GM18520 (cell line): ENCODE measurements at regions not wholly inside any gene's neighbourhood (a gene's known extent, or its start where the extent isn't known, plus 50 kb on each side); places are given as distances from the start of the nearest gene placed in this dataset.

Experiments used
- ATAC-seq: cut with Tn5 transposase; IDR thresholded peaks from one replicate; pipeline ENCODE4 v1.9.1; 2021; ENCODE audit not compliant: unreplicated experiment

DNA sequence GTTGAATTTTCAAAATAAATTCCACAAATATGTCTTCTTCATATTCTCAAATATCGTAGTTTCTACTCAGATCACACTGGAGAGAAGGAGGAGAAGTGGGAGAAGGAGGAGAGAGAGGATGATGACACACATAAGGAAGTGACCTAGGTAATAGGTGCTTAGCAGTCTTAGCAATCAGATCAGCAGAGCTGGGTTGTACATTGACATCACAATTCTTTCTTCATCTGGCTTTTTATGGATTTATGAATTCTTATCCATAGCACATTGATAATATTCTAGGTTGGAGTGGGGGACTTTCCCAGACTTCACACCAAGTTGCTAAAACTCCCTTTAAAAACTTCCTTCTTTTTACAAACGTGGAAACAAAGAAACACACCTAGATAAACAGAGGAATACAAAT is 86.9 kb downstream of the FGF9 start:
- no peak for ATAC-seq

DNA sequence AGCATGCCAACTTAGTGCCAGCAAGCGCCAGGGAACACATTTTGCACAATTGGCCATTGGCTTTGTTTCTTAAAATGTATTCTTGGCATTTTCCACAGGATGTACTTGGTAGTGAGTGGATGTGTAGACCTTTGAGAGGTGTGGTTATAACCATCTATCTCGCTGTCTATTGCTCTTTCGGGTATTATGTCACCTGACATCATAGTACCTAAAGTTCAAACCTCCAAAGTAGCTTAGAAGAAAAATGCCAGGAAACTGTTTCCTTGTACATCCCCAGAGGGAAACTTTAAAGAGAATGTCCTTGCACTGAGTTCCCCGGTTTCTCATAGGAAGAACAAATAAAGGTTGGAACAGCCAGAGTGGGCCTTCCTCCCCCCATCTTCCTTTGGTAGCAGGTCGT is 87.6 kb downstream of the FGF9 start:
- no peak for ATAC-seq

DNA sequence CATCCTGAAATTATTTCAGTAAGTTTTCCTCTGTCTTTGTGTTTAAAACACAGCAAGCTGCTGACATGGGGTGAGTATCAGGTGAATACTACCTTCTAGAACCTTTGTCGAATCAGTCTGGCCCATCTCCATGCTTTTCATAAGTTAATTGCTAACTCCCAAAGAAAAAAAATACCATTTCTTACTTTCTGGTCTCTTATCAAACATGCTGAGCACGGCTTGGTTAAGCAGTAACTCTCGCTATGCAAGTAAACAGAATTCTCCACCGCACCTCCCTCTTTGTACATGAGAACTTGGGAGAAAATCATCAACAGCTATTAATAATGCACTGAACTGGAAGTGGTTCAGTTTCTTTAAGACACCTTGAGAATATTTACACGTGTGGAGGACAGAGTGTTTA is 88.6 kb downstream of the FGF9 start:
- ATAC-seq = no peak

DNA sequence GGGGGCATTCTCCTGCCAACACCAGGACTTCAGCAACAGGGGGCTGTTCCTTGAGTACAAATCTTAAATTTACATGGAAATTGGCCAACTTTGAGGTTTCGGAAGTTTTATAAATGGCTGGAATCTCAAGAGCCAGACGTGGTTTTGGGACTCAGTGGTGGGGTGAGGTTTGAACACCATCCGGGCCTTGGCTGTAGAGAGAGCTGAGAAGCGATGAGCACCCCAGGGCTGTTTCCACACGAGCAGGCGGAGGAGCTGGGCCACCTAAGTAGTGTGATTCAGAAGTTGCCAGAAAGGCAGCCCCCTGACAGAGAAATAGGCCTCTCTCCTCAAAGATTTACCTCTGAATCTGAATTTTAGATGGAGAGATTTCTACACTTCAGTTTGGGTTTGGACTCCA is 89.0 kb downstream of the FGF9 start:
- no peak for ATAC-seq

DNA sequence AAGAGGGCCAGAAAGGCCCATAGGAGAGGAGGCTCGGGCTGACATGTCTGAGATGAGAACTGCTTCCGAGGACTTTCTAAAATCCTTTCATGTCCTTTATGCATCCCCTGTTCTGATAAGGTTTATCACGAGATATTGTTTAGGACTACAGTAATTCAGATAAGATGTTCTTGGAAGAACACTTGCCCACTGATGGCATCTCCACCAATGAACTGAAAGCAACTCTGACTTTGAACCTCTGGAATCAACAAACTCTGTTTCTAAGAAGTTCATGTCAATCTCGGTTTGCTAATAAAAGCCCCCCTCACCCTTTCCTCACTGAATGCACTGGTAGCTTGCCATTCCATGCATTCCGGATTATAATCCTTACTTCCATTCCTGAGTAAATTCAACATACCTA is 90.9 kb downstream of the FGF9 start:
- ATAC-seq = no peak

DNA sequence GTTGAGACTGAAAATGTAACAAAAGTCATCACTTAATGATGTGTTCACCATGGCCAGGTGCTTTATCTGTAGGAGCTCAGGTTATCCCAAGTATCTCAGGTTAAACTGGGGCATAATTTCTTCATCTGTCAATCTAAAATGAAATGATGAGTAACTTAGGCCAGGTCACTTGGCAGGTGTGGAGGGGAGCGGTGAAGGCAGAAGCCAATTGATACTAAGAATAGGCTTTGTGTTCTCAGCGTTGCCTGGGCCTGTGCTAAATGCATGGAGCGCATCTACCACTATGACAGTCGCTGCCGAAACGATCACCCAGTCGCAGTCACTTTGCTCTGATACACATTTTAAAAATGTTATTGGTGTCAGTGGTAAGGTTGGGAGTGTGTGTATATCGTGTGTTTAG is 91.6 kb downstream of the FGF9 start:
- ATAC-seq = no peak

DNA sequence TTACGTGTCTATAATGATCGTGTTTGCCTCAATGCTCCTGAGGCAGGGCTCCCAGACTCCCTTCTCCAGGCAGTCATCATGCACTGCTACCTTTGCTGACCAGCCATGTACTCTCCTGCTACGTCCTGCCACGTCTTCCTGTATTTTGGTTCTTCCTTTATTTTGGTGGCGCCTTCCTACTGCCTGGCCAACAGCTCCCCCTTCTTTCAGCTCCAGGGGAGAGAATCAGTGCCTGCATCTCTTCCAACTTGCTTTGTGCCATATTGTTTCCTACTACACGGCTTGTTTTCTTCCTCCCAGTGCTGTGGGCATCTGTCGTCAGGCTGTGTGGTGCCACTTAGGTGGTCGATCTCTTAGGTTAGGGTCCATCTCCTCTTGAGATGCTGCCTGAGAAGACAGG is 96.2 kb downstream of the FGF9 start:
- no peak for ATAC-seq

DNA sequence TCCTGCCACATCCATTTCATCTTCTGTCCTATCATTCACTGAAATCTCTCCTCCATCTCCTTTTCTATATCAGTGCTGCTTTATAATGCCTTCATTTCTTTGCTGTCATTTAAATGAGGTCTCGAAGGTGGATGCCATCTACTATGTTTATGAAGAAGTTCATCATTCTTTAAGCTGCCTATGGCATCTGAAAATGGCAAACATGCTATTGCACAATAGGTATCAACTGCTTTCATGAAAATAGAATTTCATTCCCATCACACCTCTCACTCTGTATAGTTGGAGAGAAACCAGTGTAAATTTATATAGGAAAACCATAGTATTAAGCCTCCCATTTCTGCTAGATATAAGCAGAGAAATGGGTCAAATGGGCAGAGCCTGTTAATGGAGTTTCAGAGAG is 100.2 kb downstream of the FGF9 start:
- ATAC-seq = no peak

DNA sequence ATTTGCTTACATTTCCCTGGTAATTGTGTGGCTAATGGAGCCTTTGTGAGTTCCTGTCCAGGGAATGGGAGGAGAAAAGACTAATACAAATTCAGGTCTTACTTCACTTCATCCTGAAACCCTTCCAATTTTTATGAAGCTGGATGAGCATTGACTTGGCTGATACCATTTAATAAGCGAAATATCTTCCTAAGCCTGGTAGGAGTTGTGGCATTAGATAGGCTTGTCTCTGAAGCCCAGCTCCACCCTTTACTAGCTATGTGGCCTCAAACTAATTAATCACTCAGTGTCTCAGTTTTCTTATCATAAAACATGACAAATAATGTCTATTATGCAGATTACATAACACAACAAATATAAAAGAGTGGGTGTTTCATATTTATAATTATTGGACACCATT is 106.3 kb downstream of the FGF9 start:
- no peak for ATAC-seq

DNA sequence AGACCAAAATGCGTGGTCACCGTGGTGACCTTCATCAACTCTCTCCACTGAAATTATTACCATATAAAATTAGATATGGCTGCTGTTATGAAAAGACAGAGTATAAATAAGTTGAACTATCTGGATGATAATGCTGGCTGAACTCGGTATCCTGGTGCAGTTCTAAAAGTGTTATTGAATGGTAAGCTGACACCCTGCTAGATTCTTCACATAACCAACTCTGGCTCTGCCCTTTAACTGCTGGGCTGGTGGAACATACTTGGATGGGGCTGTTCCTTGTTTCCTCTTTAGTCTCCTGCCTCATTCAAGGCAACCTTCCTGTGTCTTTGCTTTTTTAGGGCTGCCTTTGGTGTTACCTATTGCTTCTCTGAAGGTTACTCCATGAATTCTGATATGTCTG is 106.9 kb downstream of the FGF9 start:
- ATAC-seq = no peak

DNA sequence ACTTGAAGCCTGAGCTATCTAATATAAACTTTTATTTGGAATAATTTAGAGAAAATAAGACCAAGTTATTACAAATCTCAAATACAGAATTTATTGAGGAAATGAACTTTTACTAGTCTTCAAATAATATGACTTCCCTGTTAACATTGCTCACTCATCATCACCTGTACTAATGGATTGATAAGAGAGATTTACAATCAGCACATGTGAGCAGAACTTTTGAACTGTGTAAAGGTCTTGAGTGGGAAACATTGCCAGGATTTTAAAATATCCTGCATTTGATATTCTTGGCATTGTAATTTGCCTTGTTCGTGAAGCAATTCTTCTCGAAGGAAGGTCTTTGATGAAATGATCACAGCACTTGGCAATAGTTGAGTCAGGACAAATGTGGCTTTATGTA is 111.9 kb downstream of the FGF9 start:
- no peak for ATAC-seq

DNA sequence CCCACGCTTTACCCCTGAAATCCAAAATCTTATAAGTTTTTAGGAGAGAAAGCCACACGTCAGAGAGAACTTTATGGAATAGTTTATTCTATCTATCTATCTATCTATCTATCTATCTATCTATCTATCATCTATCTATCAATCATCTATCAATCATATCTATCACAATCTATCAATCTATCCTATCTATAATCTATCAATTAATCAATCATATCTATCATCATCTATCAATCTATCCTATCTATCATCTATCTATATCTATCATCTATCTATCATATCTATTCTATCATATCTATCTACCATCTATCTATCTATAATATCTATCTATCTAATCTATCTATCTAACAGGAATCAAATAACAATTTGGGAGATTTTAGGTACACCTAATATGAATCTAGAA is 115.1 kb downstream of the FGF9 start:
- no peak for ATAC-seq

DNA sequence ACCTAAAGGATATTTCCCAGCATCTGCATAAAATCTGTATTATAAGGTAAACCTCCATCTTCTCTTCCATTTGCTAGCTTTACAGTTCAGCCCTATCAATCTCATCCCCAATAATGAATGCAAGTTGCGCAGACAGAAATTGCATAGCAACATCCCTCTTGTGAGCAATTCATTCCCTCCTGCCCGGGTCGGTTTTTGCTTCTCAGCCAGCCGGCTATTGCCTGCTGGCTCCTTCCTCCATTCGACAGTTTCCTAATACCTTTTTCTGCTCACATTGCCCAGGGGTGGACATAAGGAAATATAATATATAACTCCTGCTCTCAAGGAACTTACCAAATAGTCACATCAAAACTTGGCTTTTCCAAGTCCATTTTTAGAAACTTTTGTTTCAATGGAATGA is 125.2 kb downstream of the FGF9 start:
- ATAC-seq = no peak

DNA sequence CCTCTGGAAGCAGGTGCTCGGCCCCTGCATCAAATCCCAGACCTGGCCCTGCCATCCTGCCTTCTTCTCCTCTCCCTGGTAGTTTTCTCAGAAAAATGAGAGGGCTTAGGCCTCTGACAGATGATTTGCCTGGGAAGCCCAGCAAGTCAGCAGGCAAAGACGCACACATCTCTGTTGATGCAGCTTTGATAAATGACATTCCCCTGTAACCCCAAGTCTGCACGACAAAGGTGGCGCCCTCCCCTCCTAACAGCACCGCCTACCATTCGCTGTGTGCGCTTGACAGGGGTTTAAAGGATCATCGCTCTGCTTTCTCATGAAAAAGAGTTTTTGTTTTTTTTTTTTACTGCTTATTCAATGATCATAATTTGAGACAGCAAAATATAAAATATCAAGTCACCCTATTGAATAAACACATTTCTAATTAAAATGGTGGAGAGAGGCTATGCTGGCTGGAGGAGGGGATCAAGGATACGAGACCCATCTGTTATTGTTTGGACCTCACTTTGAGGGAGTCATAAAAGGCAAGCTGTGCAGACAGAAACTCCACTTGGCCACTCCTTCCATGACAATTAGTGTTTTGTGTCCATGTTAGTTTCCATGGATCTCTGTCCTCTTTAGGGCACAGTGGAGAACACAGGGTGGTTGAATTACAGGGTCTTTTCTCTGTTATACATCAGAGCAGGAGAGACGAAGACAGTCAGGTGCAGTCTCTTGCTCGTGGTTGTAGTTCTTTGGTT is 126.1 kb downstream of the FGF9 start:
- no peak for ATAC-seq

DNA sequence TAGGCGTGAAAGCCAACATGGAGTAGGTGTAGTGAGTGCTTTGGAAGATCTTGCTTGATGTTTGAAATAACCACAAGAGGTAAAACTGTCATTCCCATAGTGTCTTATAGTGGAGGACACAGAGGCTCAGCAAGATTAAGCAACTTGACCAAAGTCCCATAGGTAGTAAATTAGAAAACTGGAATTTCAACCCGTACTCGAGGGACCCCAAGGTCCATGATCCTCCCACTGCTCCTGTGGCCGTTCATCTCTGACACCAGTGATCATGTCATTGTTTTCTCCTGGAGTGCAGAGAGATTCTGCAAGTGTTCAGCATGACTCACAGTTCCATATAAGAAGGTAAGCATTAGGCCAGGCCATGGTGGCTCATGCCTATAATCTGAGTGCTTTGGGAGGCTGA is 126.9 kb downstream of the FGF9 start:
- no peak for ATAC-seq

DNA sequence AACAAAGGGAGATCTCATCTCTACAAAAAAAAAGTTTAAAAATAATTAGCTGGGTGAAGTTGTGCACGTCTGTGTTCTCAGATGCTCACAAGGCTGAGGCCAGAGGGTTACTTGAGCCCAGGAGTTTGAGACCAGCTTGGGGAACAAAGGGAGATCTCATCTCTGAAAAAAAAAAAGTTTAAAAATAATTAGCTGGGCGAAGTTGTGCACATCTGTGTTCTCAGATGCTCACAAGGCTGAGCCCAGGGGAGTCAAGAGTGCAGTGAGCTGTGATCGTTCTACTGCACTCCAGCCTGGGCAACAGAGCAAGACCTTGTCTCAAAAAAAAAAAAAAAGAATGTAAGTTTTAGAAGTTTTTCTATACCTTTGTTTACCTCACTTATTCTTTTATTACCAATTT is 127.3 kb downstream of the FGF9 start:
- ATAC-seq = no peak

DNA sequence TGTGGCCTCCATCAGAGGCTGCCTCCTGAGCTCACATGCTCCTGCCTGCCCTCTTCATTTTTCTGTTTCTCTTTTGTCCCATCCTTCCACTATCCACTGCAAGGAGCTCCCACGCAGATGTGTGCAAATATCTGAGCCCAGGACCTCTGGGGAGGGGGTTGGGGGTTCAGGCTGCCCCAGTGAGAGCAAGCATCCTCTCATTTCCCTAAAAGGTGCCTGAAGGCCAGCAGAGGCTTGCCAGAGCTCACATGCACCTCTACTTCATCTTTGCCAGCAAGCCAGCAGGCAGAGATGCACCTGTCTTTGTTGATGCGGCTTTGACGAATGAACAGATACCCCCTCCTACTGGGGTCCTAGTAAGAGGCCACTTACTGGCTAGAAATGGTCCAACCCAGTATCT is 128.8 kb downstream of the FGF9 start:
- no peak for ATAC-seq

DNA sequence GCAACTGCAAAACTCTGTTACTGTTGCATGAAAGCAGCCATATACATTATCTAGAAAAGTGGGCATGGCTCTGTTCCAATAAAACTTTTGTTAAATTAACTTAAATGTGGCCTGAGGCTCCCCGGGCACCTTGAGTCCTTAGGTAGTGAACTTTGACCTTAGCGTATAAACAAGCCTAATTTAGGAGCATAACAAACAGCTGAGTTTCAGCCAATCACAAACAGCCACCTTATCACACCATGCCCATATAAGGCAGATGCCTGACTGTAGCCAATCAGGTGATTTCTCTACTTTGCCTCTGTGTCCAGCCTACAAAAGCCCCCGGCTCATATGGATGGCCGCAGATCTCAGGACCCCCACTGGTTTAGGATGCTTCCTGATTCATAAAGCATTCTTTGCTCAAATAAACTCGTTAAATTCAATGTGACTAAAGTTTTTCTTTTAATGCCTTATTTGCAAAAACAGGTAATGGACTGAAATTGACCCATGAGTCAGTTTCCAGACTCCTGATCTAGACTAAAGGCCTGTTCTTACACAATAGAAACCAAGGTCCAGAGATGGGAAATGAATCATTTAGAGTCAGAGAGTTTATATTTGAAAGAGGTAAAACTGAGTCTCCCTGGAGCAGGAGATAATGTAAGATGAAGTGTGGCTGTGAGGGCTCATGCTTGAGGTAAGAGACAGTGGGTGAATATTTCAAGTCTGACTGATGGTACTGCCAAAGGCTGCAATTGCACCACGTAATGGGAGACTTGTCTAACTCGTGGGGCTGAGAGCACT is 130.2 kb downstream of the FGF9 start:
- ATAC-seq = no peak

DNA sequence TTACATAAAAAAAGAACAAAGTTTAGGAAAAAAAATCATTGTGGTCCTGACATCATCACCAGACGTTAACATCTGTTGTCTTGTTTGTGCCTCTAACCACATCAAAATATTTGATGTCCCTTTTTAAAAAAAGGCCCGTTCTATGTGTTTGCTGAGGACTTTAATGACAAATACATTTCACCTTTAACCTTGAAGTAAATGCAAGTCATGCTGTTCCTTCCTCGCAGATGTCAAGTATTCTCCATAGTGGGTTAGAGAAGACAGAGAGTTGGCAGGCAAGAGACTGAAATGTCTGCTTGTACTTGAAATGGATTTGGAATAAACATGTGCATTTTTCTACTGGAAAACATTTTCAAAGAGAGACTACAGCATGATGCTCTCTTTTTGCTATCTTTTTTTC is 134.9 kb downstream of the FGF9 start:
- ATAC-seq = no peak

DNA sequence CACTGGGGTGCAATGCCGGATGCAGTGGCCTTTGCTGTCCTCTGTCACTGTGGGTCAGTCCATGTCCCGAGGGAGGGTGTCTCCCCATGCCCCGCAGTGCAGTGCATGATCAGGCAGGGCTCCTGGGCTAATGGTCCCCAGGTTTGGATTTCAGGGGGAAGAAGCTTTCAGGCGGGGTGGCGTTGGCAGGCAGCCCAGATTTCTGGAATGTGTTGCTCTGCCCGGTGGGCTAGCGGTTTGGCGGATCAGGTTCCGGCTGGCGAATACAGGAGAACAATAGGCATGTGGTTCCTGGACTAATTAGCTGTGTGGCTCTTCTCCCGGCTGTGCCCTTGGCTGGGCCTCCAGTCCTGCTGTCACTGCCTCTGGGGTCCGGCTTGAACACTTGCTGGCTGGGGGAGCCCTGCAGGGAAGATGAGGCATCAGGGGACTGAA is 141.3 kb downstream of the FGF9 start:
- ATAC-seq = no peak

DNA sequence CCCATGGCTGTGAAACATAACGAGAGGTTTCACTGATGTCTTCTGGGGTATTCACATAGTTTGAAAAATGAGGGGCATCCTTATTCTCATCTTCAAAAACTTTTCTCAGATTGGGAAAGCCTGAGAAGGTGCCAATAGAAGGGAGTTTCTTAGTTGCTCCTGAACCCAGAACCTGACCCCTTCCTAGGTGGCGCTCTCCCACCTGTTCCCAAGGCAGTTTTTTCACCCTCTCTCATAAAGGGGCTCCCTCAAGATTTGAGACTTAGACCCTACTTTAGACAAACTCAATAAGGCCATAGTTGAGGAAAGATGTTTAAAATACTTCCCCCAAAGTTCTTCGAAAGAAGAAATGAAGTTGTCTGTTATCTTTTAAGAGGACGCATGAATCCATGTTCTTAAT is 142.2 kb downstream of the FGF9 start:
- no peak for ATAC-seq

DNA sequence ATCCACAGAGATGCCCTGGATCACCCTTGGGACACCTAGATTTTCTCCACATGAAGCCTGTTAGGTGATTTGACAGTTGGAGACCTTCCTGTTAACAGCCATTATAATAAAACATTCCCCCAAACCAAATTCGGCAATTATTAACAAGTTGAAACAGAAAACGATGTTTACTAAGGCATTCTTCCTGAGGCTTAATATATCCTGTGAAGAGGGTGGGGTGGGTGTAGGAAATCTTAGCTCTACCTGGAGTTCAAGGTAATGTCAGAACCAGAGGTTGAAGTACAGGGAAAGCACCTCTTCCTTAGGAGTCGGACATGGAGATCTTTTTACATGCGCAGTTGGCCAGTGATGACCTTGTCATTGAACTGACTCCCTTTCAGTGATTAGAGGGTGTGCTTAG is 143.0 kb downstream of the FGF9 start:
- ATAC-seq = no peak

DNA sequence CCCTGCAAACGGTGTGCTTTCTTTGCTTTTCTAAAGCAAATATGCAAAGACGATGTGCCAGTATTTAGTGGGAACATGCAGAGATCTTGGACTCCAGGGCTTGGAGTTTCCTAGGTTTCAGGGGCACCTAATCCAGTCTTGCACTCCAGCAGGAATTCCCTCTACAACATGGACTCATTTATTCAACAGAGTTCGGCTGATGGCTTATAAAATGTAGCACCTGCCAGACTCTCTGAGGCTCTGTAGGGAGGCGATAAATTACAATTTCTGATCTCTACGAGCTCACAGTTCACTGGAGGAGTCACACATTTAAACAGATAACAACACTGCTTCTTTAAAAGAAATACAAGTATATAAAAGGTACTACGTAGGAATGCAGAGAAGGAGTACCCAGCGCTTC is 143.7 kb downstream of the FGF9 start:
- no peak for ATAC-seq
